H1 (cell line): ENCODE measurements at regions not wholly inside any gene's neighbourhood (a gene's known extent, or its start where the extent isn't known, plus 50 kb on each side); places are given as distances from the start of the nearest gene placed in this dataset.

Experiments used
- CTCF ChIA-PET: fragments of 300-600 bp; sonication (Branson Sonifier 250); formaldehyde crosslinking; loops from one replicate; lab custom pipeline; 2021; ENCODE audit not compliant: partially characterized antibody; lab: Charles Lee
- POLR2A ChIA-PET: fragments of 300-600 bp; sonication (Branson Sonifier 250); formaldehyde crosslinking; loops from one replicate; lab custom pipeline; 2021; ENCODE audit warnings: inconsistent platforms; ENCODE audit not compliant: partially characterized antibody; lab: Charles Lee
- DNase-seq, 2 experiments: peaks; one replicate each; pipeline versions ENCODE4 v3.0.0 to v3.0.0-alpha.2; 2010 to 2022; ENCODE audit warnings: low spot score in 2 of 2, low read depth in 1 of 2, mixed read lengths in 1 of 2
- FAIRE-seq: peaks from 2 replicates; lab custom pipeline; 2011; peaks lifted over from hg19 to GRCh38; lab: Jason Lieb, UNC
- H2AFZ ChIP-seq: 2 replicates; pipeline ENCODE4 v1.8.1; 2012; ENCODE audit warnings: low read length, inconsistent platforms
- H2AK5ac ChIP-seq: 2 replicates; pipeline ENCODE4 v1.6.1; 2013; ENCODE audit warnings: low read depth, low read length
- H2BK120ac ChIP-seq: replicated peaks from 2 replicates; pipeline ENCODE3; 2013; ENCODE audit warnings: low read depth, low read length, inconsistent platforms
- H2BK12ac ChIP-seq: 2 replicates; pipeline ENCODE4 v1.6.1; 2013; ENCODE audit warnings: low read depth, low read length
- H2BK15ac ChIP-seq: 2 replicates; pipeline ENCODE4 v1.6.1; 2013; ENCODE audit warnings: low read length
- H2BK20ac ChIP-seq: 2 replicates; pipeline ENCODE4 v1.6.1; 2013; ENCODE audit warnings: low read length
- H2BK5ac ChIP-seq: 2 replicates; pipeline ENCODE4 v1.6.1; 2013; ENCODE audit warnings: low read depth, low read length
- H3K14ac ChIP-seq: 2 replicates; pipeline ENCODE4 v1.6.1; 2013; ENCODE audit warnings: inconsistent platforms; ENCODE audit not compliant: insufficient read length
- H3K18ac ChIP-seq: 2 replicates; pipeline ENCODE4 v1.6.1; 2013; ENCODE audit warnings: low read length; ENCODE audit errors: extremely low read depth
- H3K23ac ChIP-seq: 2 replicates; pipeline ENCODE4 v1.6.1; 2013; ENCODE audit warnings: inconsistent platforms; ENCODE audit not compliant: insufficient read length
- H3K23me2 ChIP-seq: 2 replicates; pipeline ENCODE4 v1.6.1; 2013; ENCODE audit warnings: low read depth, low read length
- H3K27ac ChIP-seq: 2 replicates; pipeline ENCODE4 v1.6.1; 2011; ENCODE audit warnings: low read depth, low read length, inconsistent platforms
- H3K27me3 ChIP-seq, 4 experiments: replicated peaks in 1 of 4; 1 replicate in 1 of 4; 2 replicates in 3 of 4; pipeline versions ENCODE4 v1.6.1 to v1.8.1; 2011 to 2013; ENCODE audit warnings: low read length in 3 of 4, mild to moderate bottlenecking in 3 of 4, inconsistent platforms in 2 of 4, mixed read lengths in 2 of 4, moderate library complexity in 1 of 4; ENCODE audit not compliant: control insufficient read depth in 3 of 4, insufficient read depth in 3 of 4; ENCODE audit errors: extremely low read depth in 1 of 4
- H3K36me3 ChIP-seq, 4 experiments: 2 replicates each; pipeline versions ENCODE4 v1.6.1 to v1.8.1; 2011 to 2013; ENCODE audit warnings: mild to moderate bottlenecking in 4 of 4, low read length in 3 of 4, moderate library complexity in 2 of 4, control low read depth in 1 of 4, inconsistent platforms in 1 of 4; ENCODE audit not compliant: insufficient read depth in 4 of 4, control insufficient read depth in 2 of 4
- H3K4ac ChIP-seq: replicated peaks from 2 replicates; pipeline ENCODE3; 2013; ENCODE audit warnings: low read length, low read depth, mixed read lengths, inconsistent platforms; ENCODE audit not compliant: insufficient read length
- H3K4me1 ChIP-seq, 4 experiments: replicated peaks in 1 of 4; 1 replicate in 1 of 4; 2 replicates in 3 of 4; pipeline versions ENCODE4 v1.6.1 to v1.8.1; 2011 to 2013; ENCODE audit warnings: low read length in 3 of 4, inconsistent platforms in 2 of 4, mixed read lengths in 1 of 4; ENCODE audit not compliant: insufficient read depth in 4 of 4, control insufficient read depth in 3 of 4
- H3K4me2 ChIP-seq, 2 experiments: 2 replicates each; pipeline versions ENCODE4 v1.6.1 to v1.8.1; 2011 to 2013; ENCODE audit warnings: low read depth in 2 of 2, low read length in 2 of 2, control low read depth in 1 of 2, inconsistent platforms in 1 of 2, mild to moderate bottlenecking in 1 of 2; ENCODE audit not compliant: insufficient read depth in 1 of 2
- H3K4me3 ChIP-seq, 4 experiments: fragments of 200-600, 300-600 bp in 1 of 4; sonication (generic), shearing (Covaris generic), sonication (Bioruptor Twin) in 1 of 4; 2 replicates each; pipeline versions ENCODE4 v1.5.1 to v1.8.1; 2011 to 2016; ENCODE audit warnings: low read length in 4 of 4, low read depth in 3 of 4, control low read depth in 2 of 4, inconsistent platforms in 2 of 4, mild to moderate bottlenecking in 2 of 4, mixed read lengths in 1 of 4, moderate library complexity in 1 of 4; ENCODE audit not compliant: insufficient read depth in 2 of 4; ENCODE audit errors: extremely low read depth in 1 of 4
- H3K56ac ChIP-seq: replicated peaks from 2 replicates; pipeline ENCODE3; 2013; ENCODE audit warnings: low read depth, mild to moderate bottlenecking, mixed read lengths, low read length, inconsistent platforms; ENCODE audit not compliant: insufficient read length
- H3K79me1 ChIP-seq: 2 replicates; pipeline ENCODE4 v1.6.1; 2013; ENCODE audit warnings: low read depth, low read length, control low read depth
- H3K79me2 ChIP-seq, 2 experiments: 2 replicates each; pipeline versions ENCODE4 v1.6.1 to v1.8.1; 2012 to 2013; ENCODE audit warnings: low read length in 2 of 2, mild to moderate bottlenecking in 2 of 2, inconsistent platforms in 1 of 2; ENCODE audit not compliant: insufficient read depth in 2 of 2, control insufficient read depth in 1 of 2
- H3K9ac ChIP-seq, 4 experiments: replicated peaks in 1 of 4; 1 replicate in 1 of 4; 2 replicates in 3 of 4; pipeline versions ENCODE4 v1.6.1 to v1.8.1; 2011 to 2013; ENCODE audit warnings: low read depth in 3 of 4, low read length in 3 of 4, control low read depth in 2 of 4, mild to moderate bottlenecking in 2 of 4, moderate library complexity in 2 of 4, inconsistent platforms in 1 of 4; ENCODE audit errors: extremely low read depth in 1 of 4
- H3K9me3 ChIP-seq, 2 experiments: 2 replicates each; pipeline versions ENCODE4 v1.6.1 to v1.8.1; 2012 to 2013; ENCODE audit warnings: mild to moderate bottlenecking in 2 of 2, moderate library complexity in 2 of 2, control low read depth in 1 of 2, inconsistent platforms in 1 of 2, low read depth in 1 of 2, low read length in 1 of 2, mixed read lengths in 1 of 2; ENCODE audit not compliant: insufficient read depth in 2 of 2
- H4K20me1 ChIP-seq, 2 experiments: replicated peaks in 1 of 2; 2 replicates each; pipeline versions ENCODE3 to v1.8.1; 2011 to 2013; ENCODE audit warnings: inconsistent platforms in 2 of 2, low read length in 2 of 2, mild to moderate bottlenecking in 1 of 2; ENCODE audit not compliant: insufficient read depth in 2 of 2, control insufficient read depth in 1 of 2
- H4K5ac ChIP-seq: 2 replicates; pipeline ENCODE4 v1.6.1; 2013; ENCODE audit warnings: low read length, low read depth, mixed read lengths, inconsistent platforms; ENCODE audit not compliant: insufficient read length
- H4K8ac ChIP-seq: 2 replicates; pipeline ENCODE4 v1.8.0; 2013; ENCODE audit warnings: mild to moderate bottlenecking, moderate library complexity, low read length, inconsistent platforms; ENCODE audit not compliant: insufficient read depth; ENCODE audit errors: extremely low read depth
- H4K91ac ChIP-seq: replicated peaks from 2 replicates; pipeline ENCODE3; 2013; ENCODE audit warnings: low read length, mixed read lengths, inconsistent platforms; ENCODE audit not compliant: insufficient read length
- BRCA1 ChIP-seq: IDR thresholded peaks from 2 replicates; pipeline ENCODE4 v1.6.1; 2012; ENCODE audit warnings: low read depth, low read length, improper control_type of control experiment
- CBX8 ChIP-seq: fragments of 300-800, 300-1000 bp; sonication (generic); IDR thresholded peaks from 2 replicates; pipeline ENCODE4 v1.7.1; 2016; ENCODE audit warnings: low read depth, low read length, borderline replicate concordance
- WGBS, 2 experiments: shearing (Covaris generic) in 1 of 2; methylation state at CpG; one replicate each; pipeline versions ENCODE4 v1.1.6 to v1.1.7; 2013 to 2015; ENCODE audit warnings: low lambda C conversion rate in 2 of 2, mixed read lengths in 2 of 2, inconsistent platforms in 1 of 2, low coverage in 1 of 2, missing lambda C conversion rate in 1 of 2; ENCODE audit not compliant: insufficient replicate concordance in 2 of 2, insufficient coverage in 1 of 2, insufficient read length in 1 of 2; ENCODE audit errors: extremely low coverage in 1 of 2, missing lambda C conversion rate in 1 of 2; 5-methylcytosine and 5-hydroxymethylcytosine counted together

GRCh38 chr6:14986370-14986769, 259.5 kb upstream of the JARID2 start:
- H4K91ac ChIP-seq: no peak overlapping the region
- no peak overlapping the region for H3K9ac ChIP-seq
- FAIRE-seq (no peak), DNase-seq (no peak)
- H2BK12ac ChIP-seq: no peak overlapping the region
- H3K4me2 ChIP-seq: no peak overlapping the region
- H3K79me1 ChIP-seq: peaks cover 12% of the 10 kb centered on the region
- no peak overlapping the region for H2AFZ ChIP-seq
- peaks cover 0 to 4% of the 10 kb centered on the region in 2 experiments; a peak in 2 of 4 replicates for H3K79me2 ChIP-seq
- ChIA-PET CTCF (no interaction called here), POLR2A (interaction anchor here (0.6 kb wide), 1 partner anchor 261 kb away, joined by 3 read pairs; no protein-coding TSS in a partner anchor)
- H3K27ac ChIP-seq: no peak overlapping the region
- H2BK5ac ChIP-seq: no peak overlapping the region
- no peak overlapping the region for H4K8ac ChIP-seq
- H2AK5ac ChIP-seq: no peak overlapping the region
- H2BK120ac ChIP-seq: no peak overlapping the region
- no peak overlapping the region for H3K23ac ChIP-seq
- WGBS, 2 experiments: 95% methylated on average over 7 of the region's 7 CpGs; no CpG with 5 or more reads in 1 of the 2 experiments
- peaks cover 0 to 6% (median 1%) of the 10 kb centered on the region in 4 experiments; a peak in 3 of 7 replicates for H3K4me1 ChIP-seq
- no peak overlapping the region for H3K4ac ChIP-seq
- H2BK20ac ChIP-seq: no peak overlapping the region
- no peaks in the 10 kb centered on the region for H3K27me3 ChIP-seq
- no peak overlapping the region for H3K56ac ChIP-seq
- H3K4me3 ChIP-seq: no peak overlapping the region
- H3K9me3 ChIP-seq: no peaks in the 10 kb centered on the region
- no peaks in the 10 kb centered on the region for H3K23me2 ChIP-seq
- peaks cover 0 to 62% (median 1%) of the 10 kb centered on the region in 4 experiments; a peak in 4 of 8 replicates for H3K36me3 ChIP-seq
- H2BK15ac ChIP-seq: no peak overlapping the region
- H4K20me1 ChIP-seq: no peaks in the 10 kb centered on the region
- H4K5ac ChIP-seq: no peak overlapping the region
- no peak overlapping the region for H3K14ac ChIP-seq
- H3K18ac ChIP-seq: no peak overlapping the region
- no peak for TF ChIP-seq CBX8
- no peak for TF ChIP-seq BRCA1
